ENCODE measurements at regions not wholly inside any gene's neighbourhood (a gene's known extent, or its start where the extent isn't known, plus 50 kb on each side); places are given as distances from the start of the nearest gene placed in this dataset.
A peak's percentile ranks its signal among the peaks of the same experiment; 100 is the strongest.

- Histone ChIP-seq H3K27ac (ENCODE audit: low read length) (no peak overlapping the region), H3K4me1 (ENCODE audit: low read length) (peaks cover 11% of the 10 kb centered on the region), H3K4me2 (ENCODE audit: low read length) (no peak overlapping the region), H3K9me3 (ENCODE audit: insufficient read depth, low read length) (no peaks in the 10 kb centered on the region), H4K20me1 (ENCODE audit: insufficient read depth, low read length) (no peaks in the 10 kb centered on the region), H3K79me2 (ENCODE audit: low read length) (no peaks in the 10 kb centered on the region), H2AFZ (ENCODE audit: low read depth, low read length) (no peak overlapping the region), H3K36me3 (replicated peaks; ENCODE audit: low read depth, low read length) (no peaks in the 10 kb centered on the region), H3K4me3 (ENCODE audit: low read length) (no peak overlapping the region), H3K27me3 (ENCODE audit: low read depth, low read length) (no peaks in the 10 kb centered on the region), H3K9ac (ENCODE audit: low read length) (no peak overlapping the region)
- TF ChIP-seq, protein P1, sequence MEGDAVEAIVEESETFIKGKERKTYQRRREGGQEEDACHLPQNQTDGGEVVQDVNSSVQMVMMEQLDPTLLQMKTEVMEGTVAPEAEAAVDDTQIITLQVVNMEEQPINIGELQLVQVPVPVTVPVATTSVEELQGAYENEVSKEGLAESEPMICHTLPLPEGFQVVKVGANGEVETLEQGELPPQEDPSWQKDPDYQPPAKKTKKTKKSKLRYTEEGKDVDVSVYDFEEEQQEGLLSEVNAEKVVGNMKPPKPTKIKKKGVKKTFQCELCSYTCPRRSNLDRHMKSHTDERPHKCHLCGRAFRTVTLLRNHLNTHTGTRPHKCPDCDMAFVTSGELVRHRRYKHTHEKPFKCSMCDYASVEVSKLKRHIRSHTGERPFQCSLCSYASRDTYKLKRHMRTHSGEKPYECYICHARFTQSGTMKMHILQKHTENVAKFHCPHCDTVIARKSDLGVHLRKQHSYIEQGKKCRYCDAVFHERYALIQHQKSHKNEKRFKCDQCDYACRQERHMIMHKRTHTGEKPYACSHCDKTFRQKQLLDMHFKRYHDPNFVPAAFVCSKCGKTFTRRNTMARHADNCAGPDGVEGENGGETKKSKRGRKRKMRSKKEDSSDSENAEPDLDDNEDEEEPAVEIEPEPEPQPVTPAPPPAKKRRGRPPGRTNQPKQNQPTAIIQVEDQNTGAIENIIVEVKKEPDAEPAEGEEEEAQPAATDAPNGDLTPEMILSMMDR (IDR thresholded peaks at IDR 0.05; ENCODE audit: low read depth, low read length), result no peak
- TF ChIP-seq EZH2phosphoT487 (IDR thresholded peaks at IDR 0.05; ENCODE audit: low read depth), result no peak
Observed at GRCh38 chr18:53792762-53793161, 431.7 kb downstream of the MBD2 start.

GRCh38 chr18:53790786-53791185 is 433.7 kb downstream of the MBD2 start:
- H4K20me1 ChIP-seq (ENCODE audit: insufficient read depth, low read length), result no peaks in the 10 kb centered on the region
- no peak overlapping the region for H3K9ac ChIP-seq (ENCODE audit: low read length)
- no peak overlapping the region for H3K4me3 ChIP-seq (ENCODE audit: low read length)
- H3K4me2 ChIP-seq (ENCODE audit: low read length), result no peak overlapping the region
- H3K4me1 ChIP-seq (ENCODE audit: low read length), result peaks cover 8% of the 10 kb centered on the region
- no peak overlapping the region for H2AFZ ChIP-seq (ENCODE audit: low read depth, low read length)
- no peaks in the 10 kb centered on the region for H3K36me3 ChIP-seq (replicated peaks; ENCODE audit: low read depth, low read length)
- H3K27ac ChIP-seq (ENCODE audit: low read length), result no peak overlapping the region
- no peaks in the 10 kb centered on the region for H3K9me3 ChIP-seq (ENCODE audit: insufficient read depth, low read length)
- H3K27me3 ChIP-seq (ENCODE audit: low read depth, low read length), result no peaks in the 10 kb centered on the region
- no peak for TF ChIP-seq EZH2phosphoT487 (IDR thresholded peaks at IDR 0.05; ENCODE audit: low read depth)
- TF ChIP-seq, protein P1 (IDR thresholded peaks at IDR 0.05; ENCODE audit: low read depth, low read length), result no peak
- H3K79me2 ChIP-seq (ENCODE audit: low read length), result no peaks in the 10 kb centered on the region

- no peak for TF ChIP-seq EZH2phosphoT487 (IDR thresholded peaks at IDR 0.05; ENCODE audit: low read depth)
- TF ChIP-seq, protein P1 (IDR thresholded peaks at IDR 0.05; ENCODE audit: low read depth, low read length), result no peak
- Histone ChIP-seq H3K9me3 (ENCODE audit: insufficient read depth, low read length) (no peaks in the 10 kb centered on the region), H3K4me2 (ENCODE audit: low read length) (no peak overlapping the region), H3K36me3 (replicated peaks; ENCODE audit: low read depth, low read length) (no peaks in the 10 kb centered on the region), H3K27me3 (ENCODE audit: low read depth, low read length) (no peaks in the 10 kb centered on the region), H2AFZ (ENCODE audit: low read depth, low read length) (no peak overlapping the region), H3K4me1 (ENCODE audit: low read length) (peaks cover 11% of the 10 kb centered on the region), H3K27ac (ENCODE audit: low read length) (no peak overlapping the region), H4K20me1 (ENCODE audit: insufficient read depth, low read length) (no peaks in the 10 kb centered on the region), H3K4me3 (ENCODE audit: low read length) (no peak overlapping the region), H3K79me2 (ENCODE audit: low read length) (no peaks in the 10 kb centered on the region), H3K9ac (ENCODE audit: low read length) (no peak overlapping the region)
Observed at GRCh38 chr18:53789376-53790247, 434.9 kb downstream of the MBD2 start.

GRCh38 chr18:53785811-53786210 is 438.7 kb downstream of the MBD2 start:
- H3K4me1 ChIP-seq (ENCODE audit: low read length), result peaks cover 11% of the 10 kb centered on the region
- no peaks in the 10 kb centered on the region for H3K9me3 ChIP-seq (ENCODE audit: insufficient read depth, low read length)
- peak overlapping the region; percentile 6; the same call in 1 of the 2 replicates for H3K4me2 ChIP-seq (ENCODE audit: low read length)
- H3K27me3 ChIP-seq (ENCODE audit: low read depth, low read length), result no peaks in the 10 kb centered on the region
- H3K36me3 ChIP-seq (replicated peaks; ENCODE audit: low read depth, low read length), result no peaks in the 10 kb centered on the region
- TF ChIP-seq, protein P1 (IDR thresholded peaks at IDR 0.05; ENCODE audit: low read depth, low read length), result no peak
- no peak for TF ChIP-seq EZH2phosphoT487 (IDR thresholded peaks at IDR 0.05; ENCODE audit: low read depth)
- no peak overlapping the region for H2AFZ ChIP-seq (ENCODE audit: low read depth, low read length)
- H3K4me3 ChIP-seq (ENCODE audit: low read length), result no peak overlapping the region
- H3K9ac ChIP-seq (ENCODE audit: low read length), result no peak overlapping the region
- H4K20me1 ChIP-seq (ENCODE audit: insufficient read depth, low read length), result no peaks in the 10 kb centered on the region
- H3K79me2 ChIP-seq (ENCODE audit: low read length), result no peaks in the 10 kb centered on the region
- H3K27ac ChIP-seq (ENCODE audit: low read length), result no peak overlapping the region
